SU-DHL-6 (cell line): ENCODE measurements at regions not wholly inside any gene's neighbourhood (a gene's known extent, or its start where the extent isn't known, plus 50 kb on each side); places are given as distances from the start of the nearest gene placed in this dataset.

Source experiments
- H2AFZ ChIP-seq: fragments of 200-600 bp; sonication (generic); 2 replicates; pipeline ENCODE4 v1.6.1; 2014; ENCODE audit warnings: low read depth, mild to moderate bottlenecking, moderate library complexity, mixed read lengths, antibody characterized with exemption, low read length; ENCODE audit not compliant: severe bottlenecking
- H3F3A ChIP-seq: fragments of 200-600 bp; shearing (Covaris generic); 2 replicates; pipeline ENCODE4 v1.6.0; 2016; ENCODE audit warnings: antibody characterized with exemption, mild to moderate bottlenecking; ENCODE audit not compliant: insufficient read depth
- H3K27ac ChIP-seq: fragments of 200-600 bp; sonication (generic); 2 replicates; pipeline ENCODE4 v1.5.1; 2016; ENCODE audit warnings: low read depth, mild to moderate bottlenecking, low read length, moderate library complexity, mixed read lengths
- H3K27me3 ChIP-seq: fragments of 200-600 bp; sonication (generic), shearing (Covaris generic); 2 replicates; pipeline ENCODE4 v1.6.0; 2014; ENCODE audit warnings: mild to moderate bottlenecking, low read length
- H3K36me3 ChIP-seq: fragments of 200-600 bp; sonication (generic); 2 replicates; pipeline ENCODE4 v1.6.1; 2014; ENCODE audit warnings: mild to moderate bottlenecking, low read length, mixed read lengths
- H3K4me2 ChIP-seq: fragments of 300-600, 200-600 bp; shearing (Covaris generic), sonication (generic); 2 replicates; pipeline ENCODE4 v1.6.0; 2014; ENCODE audit warnings: low read length, low read depth, mild to moderate bottlenecking; ENCODE audit not compliant: poor library complexity, severe bottlenecking
- H3K4me3 ChIP-seq: fragments of 200-600 bp; sonication (generic); 2 replicates; pipeline ENCODE4 v1.5.1; 2014; ENCODE audit warnings: antibody characterized with exemption, low read length, mild to moderate bottlenecking, mixed read lengths; ENCODE audit not compliant: insufficient read depth, poor library complexity, severe bottlenecking
- H3K79me2 ChIP-seq: fragments of 200-600 bp; sonication (generic); 2 replicates; pipeline ENCODE4 v1.6.1; 2014; ENCODE audit warnings: mild to moderate bottlenecking, low read length, moderate library complexity; ENCODE audit not compliant: insufficient read depth
- H3K9ac ChIP-seq: fragments of 200-600 bp; sonication (generic); 2 replicates; pipeline ENCODE4 v1.7.0; 2014; ENCODE audit warnings: mild to moderate bottlenecking, low read length
- H3K9me2 ChIP-seq: fragments of 200-600 bp; sonication (generic); replicated peaks from 2 replicates; pipeline ENCODE4 v1.6.1; 2014; ENCODE audit warnings: low read length; ENCODE audit not compliant: insufficient read depth
- H3K9me3 ChIP-seq: fragments of 200-600 bp; sonication (generic); 2 replicates; pipeline ENCODE4 v1.6.1; 2014; ENCODE audit warnings: low read length, mixed read lengths; ENCODE audit not compliant: insufficient read depth
- H4K20me1 ChIP-seq: fragments of 200-600 bp; sonication (generic); 2 replicates; pipeline ENCODE4 v1.6.1; 2014; ENCODE audit warnings: low read depth, mild to moderate bottlenecking, antibody characterized with exemption, low read length, moderate library complexity, mixed read lengths
- EZH2phosphoT487 ChIP-seq: fragments of 200-600 bp; sonication (generic), shearing (Covaris generic); conservative IDR thresholded peaks from 2 replicates; pipeline ENCODE4 v1.6.1; 2018; ENCODE audit warnings: mild to moderate bottlenecking, antibody characterized with exemption, low read length, moderate library complexity, mixed read lengths
- TF ChIP-seq, protein P1 (sequence below): fragments of 200-600 bp; sonication (generic); IDR thresholded peaks from one replicate; pipeline ENCODE4 v1.5.1; 2017; ENCODE audit warnings: antibody characterized with exemption, mild to moderate bottlenecking, low read length, moderate library complexity; ENCODE audit not compliant: insufficient read depth, poor library complexity, severe bottlenecking

DNA sequence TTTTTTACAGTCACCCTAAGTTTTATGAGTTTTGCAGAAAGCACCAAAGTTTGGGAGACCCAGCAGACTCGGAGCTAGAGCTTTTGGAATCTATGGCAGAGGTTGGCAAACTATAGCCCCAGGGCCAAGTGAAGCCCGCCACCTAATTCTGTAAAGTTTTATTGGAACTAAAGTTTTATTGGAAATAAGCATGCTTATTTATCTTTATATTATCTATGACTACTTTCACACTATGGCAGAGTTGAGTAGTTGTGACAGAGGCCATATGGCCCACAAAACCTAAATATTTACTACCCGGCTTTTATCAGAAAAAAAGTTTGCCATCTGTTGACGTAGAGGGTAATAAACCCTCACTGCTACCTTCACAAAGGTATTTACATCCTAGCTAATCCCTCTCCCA is 267.6 kb downstream of the GPAM start:
- no peak overlapping the region for H3K9ac ChIP-seq
- no peaks in the 10 kb centered on the region for H3K27me3 ChIP-seq
- H3K4me3 ChIP-seq = no peak overlapping the region
- TF ChIP-seq, protein P1, sequence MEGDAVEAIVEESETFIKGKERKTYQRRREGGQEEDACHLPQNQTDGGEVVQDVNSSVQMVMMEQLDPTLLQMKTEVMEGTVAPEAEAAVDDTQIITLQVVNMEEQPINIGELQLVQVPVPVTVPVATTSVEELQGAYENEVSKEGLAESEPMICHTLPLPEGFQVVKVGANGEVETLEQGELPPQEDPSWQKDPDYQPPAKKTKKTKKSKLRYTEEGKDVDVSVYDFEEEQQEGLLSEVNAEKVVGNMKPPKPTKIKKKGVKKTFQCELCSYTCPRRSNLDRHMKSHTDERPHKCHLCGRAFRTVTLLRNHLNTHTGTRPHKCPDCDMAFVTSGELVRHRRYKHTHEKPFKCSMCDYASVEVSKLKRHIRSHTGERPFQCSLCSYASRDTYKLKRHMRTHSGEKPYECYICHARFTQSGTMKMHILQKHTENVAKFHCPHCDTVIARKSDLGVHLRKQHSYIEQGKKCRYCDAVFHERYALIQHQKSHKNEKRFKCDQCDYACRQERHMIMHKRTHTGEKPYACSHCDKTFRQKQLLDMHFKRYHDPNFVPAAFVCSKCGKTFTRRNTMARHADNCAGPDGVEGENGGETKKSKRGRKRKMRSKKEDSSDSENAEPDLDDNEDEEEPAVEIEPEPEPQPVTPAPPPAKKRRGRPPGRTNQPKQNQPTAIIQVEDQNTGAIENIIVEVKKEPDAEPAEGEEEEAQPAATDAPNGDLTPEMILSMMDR = no peak
- TF ChIP-seq EZH2phosphoT487 = no peak
- H4K20me1 ChIP-seq = no peaks in the 10 kb centered on the region
- no peaks in the 10 kb centered on the region for H3K36me3 ChIP-seq
- no peak overlapping the region for H3K4me2 ChIP-seq
- H3K27ac ChIP-seq = no peak overlapping the region
- no peaks in the 10 kb centered on the region for H3K79me2 ChIP-seq
- no peaks in the 10 kb centered on the region for H3K9me2 ChIP-seq
- H3F3A ChIP-seq = no peaks in the 10 kb centered on the region
- no peak overlapping the region for H2AFZ ChIP-seq
- no peaks in the 10 kb centered on the region for H3K9me3 ChIP-seq

DNA sequence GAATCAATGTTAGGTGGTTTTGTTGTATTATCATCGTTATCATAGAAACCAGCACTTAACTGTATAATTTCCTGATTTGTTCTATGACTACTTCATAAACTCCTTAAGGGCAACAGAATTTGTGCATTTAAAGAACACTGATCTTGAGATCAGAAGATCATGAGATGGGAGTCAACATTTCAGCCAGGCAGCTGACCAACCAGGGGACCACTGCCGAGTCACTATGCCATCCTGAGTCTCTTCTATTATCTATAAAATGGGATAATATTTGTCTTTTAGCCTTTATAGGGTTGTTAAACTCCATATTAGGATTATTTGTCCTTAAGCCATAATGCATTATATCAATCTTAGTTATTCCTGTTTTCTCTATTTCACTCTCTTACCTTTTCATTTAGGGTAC is 261.7 kb downstream of the GPAM start:
- Histone ChIP-seq H3F3A (no peaks in the 10 kb centered on the region), H3K36me3 (no peaks in the 10 kb centered on the region), H3K9ac (no peak overlapping the region), H3K9me2 (no peaks in the 10 kb centered on the region), H3K4me3 (no peak overlapping the region), H4K20me1 (no peaks in the 10 kb centered on the region), H3K4me2 (no peak overlapping the region), H3K27me3 (no peaks in the 10 kb centered on the region), H3K27ac (no peak overlapping the region), H2AFZ (no peak overlapping the region), H3K9me3 (no peaks in the 10 kb centered on the region), H3K79me2 (no peaks in the 10 kb centered on the region)
- TF ChIP-seq, protein P1 = no peak
- TF ChIP-seq EZH2phosphoT487 = no peak

DNA sequence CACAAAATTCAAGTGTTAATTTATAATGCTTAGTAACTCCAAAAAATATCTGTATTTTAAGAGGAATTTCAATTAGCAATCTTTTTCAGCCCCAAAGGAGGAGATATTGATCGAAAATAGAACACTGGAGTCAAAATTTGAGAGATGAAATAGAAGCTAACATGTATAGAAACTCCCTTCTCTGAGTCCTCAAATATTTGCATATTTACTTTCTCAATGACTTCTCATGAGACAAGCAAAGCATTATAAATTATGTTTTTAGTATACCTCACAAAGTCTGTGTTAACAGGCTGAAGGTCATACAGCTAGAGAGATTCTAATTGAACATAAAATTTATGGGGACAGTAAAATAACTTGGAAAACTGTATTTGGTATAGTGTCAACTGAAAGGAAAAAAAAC is 260.5 kb downstream of the GPAM start:
- Histone ChIP-seq H4K20me1 (no peaks in the 10 kb centered on the region), H3K27me3 (no peaks in the 10 kb centered on the region), H3K9me3 (no peaks in the 10 kb centered on the region), H2AFZ (no peak overlapping the region), H3F3A (no peaks in the 10 kb centered on the region), H3K79me2 (no peaks in the 10 kb centered on the region), H3K4me2 (no peak overlapping the region), H3K9ac (no peak overlapping the region), H3K9me2 (no peaks in the 10 kb centered on the region), H3K4me3 (no peak overlapping the region), H3K36me3 (no peaks in the 10 kb centered on the region), H3K27ac (no peak overlapping the region)
- TF ChIP-seq, protein P1 = no peak
- no peak for TF ChIP-seq EZH2phosphoT487

DNA sequence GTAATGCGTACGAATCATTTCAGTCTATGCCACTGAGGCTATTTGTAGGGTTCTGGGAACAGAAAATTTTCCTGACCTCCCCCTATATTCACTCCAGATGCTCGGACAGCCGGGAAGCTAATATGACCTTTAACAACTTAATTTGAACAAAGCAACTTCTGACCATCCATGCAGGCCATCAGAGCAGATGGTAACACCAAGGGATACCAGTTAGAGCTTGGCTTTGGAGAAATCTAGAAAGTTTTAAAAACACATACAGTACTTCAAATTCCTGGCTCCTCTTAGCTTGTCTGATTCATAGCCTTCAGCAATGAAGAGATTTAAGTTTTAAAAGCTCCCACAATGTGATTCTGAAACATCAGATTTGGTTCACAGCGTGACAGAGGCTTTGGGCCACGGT is 257.3 kb downstream of the GPAM start:
- Histone ChIP-seq H3K9ac (no peak overlapping the region), H3K4me3 (no peak overlapping the region), H3K4me2 (no peak overlapping the region), H3K9me3 (no peaks in the 10 kb centered on the region), H3K9me2 (no peaks in the 10 kb centered on the region), H3K27me3 (no peaks in the 10 kb centered on the region), H3K79me2 (no peaks in the 10 kb centered on the region), H3K36me3 (no peaks in the 10 kb centered on the region), H2AFZ (no peak overlapping the region), H4K20me1 (no peaks in the 10 kb centered on the region), H3K27ac (no peak overlapping the region), H3F3A (no peaks in the 10 kb centered on the region)
- TF ChIP-seq EZH2phosphoT487 = no peak
- TF ChIP-seq, protein P1 = no peak
